ENCODE measurements at regions not wholly inside any gene's neighbourhood (a gene's known extent, or its start where the extent isn't known, plus 50 kb on each side); places are given as distances from the start of the nearest gene placed in this dataset.

DNA sequence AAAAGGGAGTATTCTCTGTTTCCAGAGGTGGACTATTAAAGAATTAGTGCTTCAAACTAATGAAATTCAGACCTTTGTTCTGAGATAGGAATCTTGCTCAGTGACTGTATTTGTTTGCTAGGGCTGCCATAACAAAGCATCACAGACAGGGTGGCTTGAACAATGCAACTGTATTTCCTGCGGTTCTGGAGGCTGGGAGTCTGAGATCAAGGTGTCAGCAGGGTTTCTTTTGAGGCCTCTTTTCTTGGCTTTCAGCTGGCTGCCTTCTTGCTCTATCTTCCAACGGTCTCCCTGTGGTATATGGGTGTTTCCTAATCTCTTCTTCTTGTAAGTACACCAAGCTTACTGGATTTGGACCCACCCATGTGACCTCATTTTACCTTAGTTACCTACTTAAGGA is 264.6 kb upstream of the PROX1 start:
- TF ChIP-seq, protein P1, sequence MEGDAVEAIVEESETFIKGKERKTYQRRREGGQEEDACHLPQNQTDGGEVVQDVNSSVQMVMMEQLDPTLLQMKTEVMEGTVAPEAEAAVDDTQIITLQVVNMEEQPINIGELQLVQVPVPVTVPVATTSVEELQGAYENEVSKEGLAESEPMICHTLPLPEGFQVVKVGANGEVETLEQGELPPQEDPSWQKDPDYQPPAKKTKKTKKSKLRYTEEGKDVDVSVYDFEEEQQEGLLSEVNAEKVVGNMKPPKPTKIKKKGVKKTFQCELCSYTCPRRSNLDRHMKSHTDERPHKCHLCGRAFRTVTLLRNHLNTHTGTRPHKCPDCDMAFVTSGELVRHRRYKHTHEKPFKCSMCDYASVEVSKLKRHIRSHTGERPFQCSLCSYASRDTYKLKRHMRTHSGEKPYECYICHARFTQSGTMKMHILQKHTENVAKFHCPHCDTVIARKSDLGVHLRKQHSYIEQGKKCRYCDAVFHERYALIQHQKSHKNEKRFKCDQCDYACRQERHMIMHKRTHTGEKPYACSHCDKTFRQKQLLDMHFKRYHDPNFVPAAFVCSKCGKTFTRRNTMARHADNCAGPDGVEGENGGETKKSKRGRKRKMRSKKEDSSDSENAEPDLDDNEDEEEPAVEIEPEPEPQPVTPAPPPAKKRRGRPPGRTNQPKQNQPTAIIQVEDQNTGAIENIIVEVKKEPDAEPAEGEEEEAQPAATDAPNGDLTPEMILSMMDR (conservative IDR thresholded peaks at IDR 0.05; ENCODE audit: low read depth, low read length): no peak
- TF ChIP-seq CEBPB (IDR thresholded peaks at IDR 0.05; ENCODE audit: low read depth, low read length) (no peak), MXI1 (IDR thresholded peaks at IDR 0.05; ENCODE audit: borderline replicate concordance, low read depth, low read length) (no peak), MAFK (IDR thresholded peaks at IDR 0.05; ENCODE audit: low read depth, low read length) (no peak), RAD21 (IDR thresholded peaks at IDR 0.05; ENCODE audit: low read length) (no peak), NFE2L2 (IDR thresholded peaks at IDR 0.05; ENCODE audit: low read depth, low read length) (no peak)

Data from IMR-90 (cell line).